ENCODE measurements at regions not wholly inside any gene's neighbourhood (a gene's known extent, or its start where the extent isn't known, plus 50 kb on each side); places are given as distances from the start of the nearest gene placed in this dataset.

GRCh38 chr1:201597551-201598230 lies 58.8 kb downstream of the NAV1 start:
- 0 out of 2 replicates have a peak, but pooled peaks cover 10% of the 10 kb centered on the region for H3K4me1 ChIP-seq (ENCODE audit: control insufficient read depth, insufficient read depth, low read length)
- BruUV-seq (replicated peaks) = no TSS peak
- ATAC-seq = no peak
- H3K27ac ChIP-seq (ENCODE audit: low read length) = no peak overlapping the region
- intact Hi-C loops (cut with micrococcal nuclease; ENCODE audit: unreplicated experiment) (no loop called here), in situ Hi-C loops (cut with HindIII; ENCODE audit: low pct_unique_long_range_greater_than_20kb, low sequenced_read_pairs) (no loop called here)
- POLR2A ChIA-PET = interaction anchor here (0.7 kb wide), 1 partner anchor 225 kb away, joined by 3 read pairs; no protein-coding TSS in a partner anchor
- H3K27me3 ChIP-seq (ENCODE audit: control insufficient read depth, insufficient read depth, low read length) = no peaks in the 10 kb centered on the region
- H3K4me3 ChIP-seq (ENCODE audit: low read depth in 2 of 2, low read length in 2 of 2) = no peak overlapping the region
- H3K36me3 ChIP-seq (ENCODE audit: control insufficient read depth, insufficient read depth, low read length) = no peaks in the 10 kb centered on the region
- H3K9me3 ChIP-seq (ENCODE audit: control insufficient read depth, insufficient read depth, low read depth, low read length) = no peaks in the 10 kb centered on the region
- CTCF ChIA-PET = no interaction called here
- TF ChIP-seq TCF7L2 (IDR thresholded peaks at IDR 0.05; ENCODE audit: low read depth, low read length) (no peak), SIN3A (IDR thresholded peaks at IDR 0.05; ENCODE audit: borderline replicate concordance, insufficient read depth, low read depth, low read length) (no peak), POLR2AphosphoS5 (IDR thresholded peaks at IDR 0.05; ENCODE audit: low read depth, low read length) (no peak), CTCF (IDR thresholded peaks at IDR 0.05) (no peak)
- TF ChIP-seq, protein P1, sequence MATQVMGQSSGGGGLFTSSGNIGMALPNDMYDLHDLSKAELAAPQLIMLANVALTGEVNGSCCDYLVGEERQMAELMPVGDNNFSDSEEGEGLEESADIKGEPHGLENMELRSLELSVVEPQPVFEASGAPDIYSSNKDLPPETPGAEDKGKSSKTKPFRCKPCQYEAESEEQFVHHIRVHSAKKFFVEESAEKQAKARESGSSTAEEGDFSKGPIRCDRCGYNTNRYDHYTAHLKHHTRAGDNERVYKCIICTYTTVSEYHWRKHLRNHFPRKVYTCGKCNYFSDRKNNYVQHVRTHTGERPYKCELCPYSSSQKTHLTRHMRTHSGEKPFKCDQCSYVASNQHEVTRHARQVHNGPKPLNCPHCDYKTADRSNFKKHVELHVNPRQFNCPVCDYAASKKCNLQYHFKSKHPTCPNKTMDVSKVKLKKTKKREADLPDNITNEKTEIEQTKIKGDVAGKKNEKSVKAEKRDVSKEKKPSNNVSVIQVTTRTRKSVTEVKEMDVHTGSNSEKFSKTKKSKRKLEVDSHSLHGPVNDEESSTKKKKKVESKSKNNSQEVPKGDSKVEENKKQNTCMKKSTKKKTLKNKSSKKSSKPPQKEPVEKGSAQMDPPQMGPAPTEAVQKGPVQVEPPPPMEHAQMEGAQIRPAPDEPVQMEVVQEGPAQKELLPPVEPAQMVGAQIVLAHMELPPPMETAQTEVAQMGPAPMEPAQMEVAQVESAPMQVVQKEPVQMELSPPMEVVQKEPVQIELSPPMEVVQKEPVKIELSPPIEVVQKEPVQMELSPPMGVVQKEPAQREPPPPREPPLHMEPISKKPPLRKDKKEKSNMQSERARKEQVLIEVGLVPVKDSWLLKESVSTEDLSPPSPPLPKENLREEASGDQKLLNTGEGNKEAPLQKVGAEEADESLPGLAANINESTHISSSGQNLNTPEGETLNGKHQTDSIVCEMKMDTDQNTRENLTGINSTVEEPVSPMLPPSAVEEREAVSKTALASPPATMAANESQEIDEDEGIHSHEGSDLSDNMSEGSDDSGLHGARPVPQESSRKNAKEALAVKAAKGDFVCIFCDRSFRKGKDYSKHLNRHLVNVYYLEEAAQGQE (IDR thresholded peaks at IDR 0.05; ENCODE audit: insufficient read depth in 1 of 2, low read depth in 2 of 2, low read length in 1 of 2) = no peak
- no peak for DNase-seq (ENCODE audit: low read depth, low spot score)

- no TSS peak for BruUV-seq (replicated peaks)
- POLR2A ChIA-PET = no interaction called here
- Histone ChIP-seq H3K36me3 (ENCODE audit: control insufficient read depth, insufficient read depth, low read length) (no peaks in the 10 kb centered on the region), H3K27ac (ENCODE audit: low read length) (no peak overlapping the region), H3K4me3 (ENCODE audit: low read depth in 2 of 2, low read length in 2 of 2) (no peak overlapping the region), H3K9me3 (ENCODE audit: control insufficient read depth, insufficient read depth, low read depth, low read length) (no peaks in the 10 kb centered on the region), H3K27me3 (ENCODE audit: control insufficient read depth, insufficient read depth, low read length) (no peaks in the 10 kb centered on the region), H3K4me1 (ENCODE audit: control insufficient read depth, insufficient read depth, low read length) (0 out of 2 replicates have a peak, but pooled peaks cover 5% of the 10 kb centered on the region)
- in situ Hi-C loops (cut with HindIII; ENCODE audit: low pct_unique_long_range_greater_than_20kb, low sequenced_read_pairs) = no loop called here
- CTCF ChIA-PET = no interaction called here
- DNase-seq (ENCODE audit: low read depth, low spot score) (no peak), ATAC-seq (no peak)
- intact Hi-C loops (cut with micrococcal nuclease; ENCODE audit: unreplicated experiment) = no loop called here
- no peak for TF ChIP-seq TCF7L2 (IDR thresholded peaks at IDR 0.05; ENCODE audit: low read depth, low read length)
- TF ChIP-seq, protein P1 (IDR thresholded peaks at IDR 0.05; ENCODE audit: insufficient read depth in 1 of 2, low read depth in 2 of 2, low read length in 1 of 2) = no peak
- TF ChIP-seq CTCF (IDR thresholded peaks at IDR 0.05) = no peak
- no peak for TF ChIP-seq POLR2AphosphoS5 (IDR thresholded peaks at IDR 0.05; ENCODE audit: low read depth, low read length)
- no peak for TF ChIP-seq SIN3A (IDR thresholded peaks at IDR 0.05; ENCODE audit: borderline replicate concordance, insufficient read depth, low read depth, low read length)
These were observed 59.5 kb downstream of the NAV1 start for GRCh38 chr1:201598396-201598795.
